ENCODE measurements at regions not wholly inside any gene's neighbourhood (a gene's known extent, or its start where the extent isn't known, plus 50 kb on each side); places are given as distances from the start of the nearest gene placed in this dataset.

DNA sequence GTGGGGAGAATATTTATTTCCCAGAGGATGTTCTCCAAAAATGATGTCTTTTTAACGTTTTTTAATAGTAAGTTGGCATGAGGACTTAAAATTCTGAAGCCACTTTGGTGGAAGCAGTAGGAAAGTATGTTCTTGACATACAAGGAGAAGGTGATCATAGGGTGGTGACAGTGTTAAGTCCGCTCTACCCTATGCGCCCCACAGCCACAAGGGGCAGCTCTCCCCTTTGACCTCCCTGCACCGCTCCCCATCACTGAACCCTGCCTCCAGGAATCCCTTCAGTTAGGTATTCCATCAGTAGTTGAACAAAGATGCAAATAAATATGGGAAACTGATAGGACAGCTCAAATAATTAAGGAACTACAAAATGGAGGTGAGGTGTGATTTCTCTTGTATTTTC lies 111.4 kb downstream of the PLEKHG1 start:
- H3K4me1 Mint-ChIP-seq (ENCODE audit: low read depth): peaks cover 11% of the 10 kb centered on the region
- no peak for DNase-seq (ENCODE audit: low spot score)
- TF ChIP-seq, protein P1, sequence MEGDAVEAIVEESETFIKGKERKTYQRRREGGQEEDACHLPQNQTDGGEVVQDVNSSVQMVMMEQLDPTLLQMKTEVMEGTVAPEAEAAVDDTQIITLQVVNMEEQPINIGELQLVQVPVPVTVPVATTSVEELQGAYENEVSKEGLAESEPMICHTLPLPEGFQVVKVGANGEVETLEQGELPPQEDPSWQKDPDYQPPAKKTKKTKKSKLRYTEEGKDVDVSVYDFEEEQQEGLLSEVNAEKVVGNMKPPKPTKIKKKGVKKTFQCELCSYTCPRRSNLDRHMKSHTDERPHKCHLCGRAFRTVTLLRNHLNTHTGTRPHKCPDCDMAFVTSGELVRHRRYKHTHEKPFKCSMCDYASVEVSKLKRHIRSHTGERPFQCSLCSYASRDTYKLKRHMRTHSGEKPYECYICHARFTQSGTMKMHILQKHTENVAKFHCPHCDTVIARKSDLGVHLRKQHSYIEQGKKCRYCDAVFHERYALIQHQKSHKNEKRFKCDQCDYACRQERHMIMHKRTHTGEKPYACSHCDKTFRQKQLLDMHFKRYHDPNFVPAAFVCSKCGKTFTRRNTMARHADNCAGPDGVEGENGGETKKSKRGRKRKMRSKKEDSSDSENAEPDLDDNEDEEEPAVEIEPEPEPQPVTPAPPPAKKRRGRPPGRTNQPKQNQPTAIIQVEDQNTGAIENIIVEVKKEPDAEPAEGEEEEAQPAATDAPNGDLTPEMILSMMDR (IDR thresholded peaks at IDR 0.05): no peak
- no peaks in the 10 kb centered on the region for H3K36me3 Mint-ChIP-seq (ENCODE audit: low read depth)
- no peak overlapping the region for H3K27ac Mint-ChIP-seq (ENCODE audit: unreplicated experiment)
- peaks cover 2% of the 10 kb centered on the region for H3K27me3 Mint-ChIP-seq (ENCODE audit: low read depth)
- no peak overlapping the region for H3K4me3 Mint-ChIP-seq (ENCODE audit: unreplicated experiment)
- no peaks in the 10 kb centered on the region for H3K9me3 Mint-ChIP-seq (ENCODE audit: low read depth)

DNA sequence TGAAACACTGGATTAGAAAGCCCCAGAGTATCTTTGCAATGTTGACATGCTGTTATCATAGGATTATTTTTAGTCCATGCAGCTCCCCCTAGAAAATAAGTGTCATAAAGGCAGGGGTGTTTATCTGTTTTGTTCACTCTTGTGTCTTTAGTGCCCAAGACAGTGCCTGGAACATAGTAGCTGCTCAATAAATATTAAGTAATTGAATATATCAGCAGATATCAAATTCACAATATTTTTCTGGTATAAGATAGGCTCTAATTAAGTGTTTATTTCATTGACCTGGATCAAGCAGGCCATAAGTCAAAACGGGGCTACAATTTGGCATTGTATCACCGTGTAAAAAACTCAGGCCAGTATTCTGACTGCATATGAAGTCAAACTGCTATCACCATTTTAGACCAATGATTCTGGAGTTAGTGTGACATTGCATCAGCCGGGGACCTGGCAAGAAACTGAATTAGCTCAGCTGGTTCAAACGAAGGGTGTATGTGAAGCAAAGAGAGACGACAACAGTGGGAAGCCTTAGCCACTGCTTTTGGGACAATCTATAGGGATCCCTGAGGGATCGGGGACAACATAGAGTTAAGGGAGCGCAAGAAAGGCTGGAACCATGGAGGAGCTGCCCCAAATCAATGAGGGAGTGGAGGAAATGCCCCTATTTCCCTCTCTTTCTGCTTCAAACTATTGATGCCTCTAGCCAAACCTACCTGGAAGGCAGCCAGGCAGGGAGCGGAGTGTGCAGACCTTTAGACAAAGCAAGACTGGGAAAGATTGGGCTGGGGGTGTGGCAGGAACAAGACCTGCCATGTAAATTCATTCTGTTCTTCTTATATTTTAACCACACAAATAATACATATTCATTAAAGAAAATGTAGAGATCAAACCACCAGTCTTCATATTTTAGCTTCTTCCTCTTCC lies 112.2 kb downstream of the PLEKHG1 start:
- TF ChIP-seq, protein P1 (IDR thresholded peaks at IDR 0.05): no peak
- peak overlapping the region; percentile 36 for H3K27ac Mint-ChIP-seq (ENCODE audit: unreplicated experiment)
- peaks cover 2% of the 10 kb centered on the region for H3K27me3 Mint-ChIP-seq (ENCODE audit: low read depth)
- H3K9me3 Mint-ChIP-seq (ENCODE audit: low read depth): no peaks in the 10 kb centered on the region
- no peak overlapping the region for H3K4me3 Mint-ChIP-seq (ENCODE audit: unreplicated experiment)
- DNase-seq (ENCODE audit: low spot score): no peak
- peaks cover 11% of the 10 kb centered on the region for H3K4me1 Mint-ChIP-seq (ENCODE audit: low read depth)
- no peaks in the 10 kb centered on the region for H3K36me3 Mint-ChIP-seq (ENCODE audit: low read depth)

DNA sequence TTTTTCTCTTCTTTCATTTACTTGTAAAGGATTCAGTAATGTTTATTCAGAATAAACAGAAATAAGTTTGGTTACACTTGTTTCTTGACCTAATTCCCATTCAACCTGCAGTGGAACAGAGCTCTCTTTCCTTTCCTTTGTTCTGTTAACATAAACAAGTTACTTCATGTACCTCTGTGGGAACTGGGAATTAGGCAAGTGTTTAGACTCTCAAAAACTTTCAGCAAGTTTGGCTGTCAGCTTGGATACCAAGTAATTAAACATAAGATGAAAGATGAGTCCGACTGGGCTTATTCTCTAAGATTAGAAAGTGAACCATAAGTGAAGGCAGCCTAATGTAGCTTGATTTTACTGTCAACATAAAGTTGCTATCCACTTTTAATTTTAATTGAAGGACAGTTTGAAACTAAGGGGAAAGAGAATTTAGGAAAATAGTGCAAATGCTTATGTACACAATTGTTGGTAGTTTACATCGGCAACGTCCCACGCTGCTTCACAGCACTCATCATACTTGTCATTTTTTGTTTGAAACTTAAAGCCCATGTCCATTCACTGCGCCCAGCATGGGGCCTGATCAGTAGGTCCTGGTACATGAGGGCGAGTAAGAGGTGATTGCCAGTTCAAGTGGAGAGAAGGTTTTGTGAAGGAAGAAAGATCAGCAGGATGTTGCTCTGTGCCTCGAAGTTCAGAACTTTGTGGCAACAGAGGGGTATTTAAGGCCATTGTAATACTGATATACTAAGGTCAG lies 113.0 kb downstream of the PLEKHG1 start:
- peaks cover 2% of the 10 kb centered on the region for H3K27me3 Mint-ChIP-seq (ENCODE audit: low read depth)

DNA sequence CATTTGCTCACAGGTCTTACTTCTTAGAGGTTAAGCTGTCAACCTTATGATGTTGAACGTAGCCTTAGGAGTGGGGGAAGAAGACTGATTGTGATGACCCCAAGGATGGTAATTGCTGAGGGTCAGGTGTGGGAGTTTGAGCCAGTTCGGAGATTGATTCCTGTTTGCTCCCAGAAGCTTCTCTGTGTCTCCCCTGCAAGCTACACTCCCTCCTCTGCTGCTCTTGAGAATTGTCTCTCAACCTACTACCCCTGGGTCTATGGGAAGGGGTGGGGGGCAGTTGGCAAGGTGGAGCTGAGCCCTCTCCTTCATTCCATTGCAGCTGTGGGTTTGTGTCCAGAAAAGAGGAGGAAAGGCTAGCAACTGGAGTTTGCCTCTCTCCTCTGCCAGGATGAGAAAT lies 113.8 kb downstream of the PLEKHG1 start:
- Mint-ChIP-seq H3K27ac (ENCODE audit: unreplicated experiment) (no peak overlapping the region), H3K27me3 (ENCODE audit: low read depth) (no peaks in the 10 kb centered on the region), H3K4me1 (ENCODE audit: low read depth) (peaks cover 11% of the 10 kb centered on the region)

More for the DNA sequence above, 113.0 kb downstream of the PLEKHG1 start:
- H3K9me3 Mint-ChIP-seq (ENCODE audit: low read depth): no peaks in the 10 kb centered on the region
- no peak overlapping the region for H3K4me3 Mint-ChIP-seq (ENCODE audit: unreplicated experiment)
- no peak for DNase-seq (ENCODE audit: low spot score)
- TF ChIP-seq, protein P1 (IDR thresholded peaks at IDR 0.05): no peak
- no peaks in the 10 kb centered on the region for H3K36me3 Mint-ChIP-seq (ENCODE audit: low read depth)
- no peak overlapping the region for H3K27ac Mint-ChIP-seq (ENCODE audit: unreplicated experiment)
- peaks cover 11% of the 10 kb centered on the region for H3K4me1 Mint-ChIP-seq (ENCODE audit: low read depth)

DNA sequence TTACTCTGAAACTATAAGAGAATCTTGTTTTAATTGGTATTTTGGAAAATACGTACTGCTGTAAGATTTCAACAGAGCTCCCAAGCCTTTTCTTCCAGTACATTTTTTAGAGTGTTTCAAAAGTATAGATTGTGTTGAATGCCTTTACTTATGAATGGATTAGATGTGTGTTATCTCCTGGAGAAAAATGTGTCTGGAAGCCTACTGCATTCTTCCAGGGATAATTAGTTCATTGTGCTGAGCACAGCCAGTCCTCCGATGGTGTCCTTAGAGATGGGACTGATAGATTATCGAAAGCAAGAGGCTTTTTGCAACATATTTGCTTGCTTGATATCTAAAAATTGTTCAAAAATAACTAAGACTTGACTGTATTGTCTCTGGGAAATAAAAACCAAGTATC lies 114.2 kb downstream of the PLEKHG1 start:
- Mint-ChIP-seq H3K27ac (ENCODE audit: unreplicated experiment) (no peak overlapping the region), H3K9me3 (ENCODE audit: low read depth) (no peaks in the 10 kb centered on the region), H3K36me3 (ENCODE audit: low read depth) (no peaks in the 10 kb centered on the region), H3K4me1 (ENCODE audit: low read depth) (peaks cover 11% of the 10 kb centered on the region), H3K4me3 (ENCODE audit: unreplicated experiment) (no peak overlapping the region), H3K27me3 (ENCODE audit: low read depth) (no peaks in the 10 kb centered on the region)
- TF ChIP-seq, protein P1 (IDR thresholded peaks at IDR 0.05): no peak
- DNase-seq (ENCODE audit: low spot score): no peak

More for the DNA sequence above, 113.8 kb downstream of the PLEKHG1 start:
- Mint-ChIP-seq H3K4me3 (ENCODE audit: unreplicated experiment) (no peak overlapping the region), H3K9me3 (ENCODE audit: low read depth) (no peaks in the 10 kb centered on the region), H3K36me3 (ENCODE audit: low read depth) (no peaks in the 10 kb centered on the region)
- no peak for DNase-seq (ENCODE audit: low spot score)
- TF ChIP-seq, protein P1 (IDR thresholded peaks at IDR 0.05): no peak
